ENCODE measurements at regions not wholly inside any gene's neighbourhood (a gene's known extent, or its start where the extent isn't known, plus 50 kb on each side); places are given as distances from the start of the nearest gene placed in this dataset.

DNA sequence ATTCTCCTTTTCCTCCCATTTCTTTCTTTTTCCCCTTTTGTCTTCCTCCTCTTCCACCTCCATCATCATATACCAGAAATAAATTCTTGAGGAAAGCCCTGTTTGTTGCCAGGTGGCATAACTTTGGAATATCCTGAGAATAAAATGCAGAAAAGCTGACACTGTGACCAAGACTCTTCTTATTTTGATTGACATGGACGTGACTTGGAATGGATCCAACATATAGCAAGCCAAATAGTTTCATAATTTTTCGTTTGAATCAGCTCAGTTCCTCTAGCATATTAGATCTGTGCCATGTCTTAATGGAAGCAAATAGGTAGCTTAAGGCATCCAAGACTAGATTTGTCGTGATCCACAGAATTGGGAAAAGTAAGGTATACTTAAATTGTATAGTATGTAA, 354.7 kb upstream of the FIGN start:
- DNase-seq, result no peak

DNA sequence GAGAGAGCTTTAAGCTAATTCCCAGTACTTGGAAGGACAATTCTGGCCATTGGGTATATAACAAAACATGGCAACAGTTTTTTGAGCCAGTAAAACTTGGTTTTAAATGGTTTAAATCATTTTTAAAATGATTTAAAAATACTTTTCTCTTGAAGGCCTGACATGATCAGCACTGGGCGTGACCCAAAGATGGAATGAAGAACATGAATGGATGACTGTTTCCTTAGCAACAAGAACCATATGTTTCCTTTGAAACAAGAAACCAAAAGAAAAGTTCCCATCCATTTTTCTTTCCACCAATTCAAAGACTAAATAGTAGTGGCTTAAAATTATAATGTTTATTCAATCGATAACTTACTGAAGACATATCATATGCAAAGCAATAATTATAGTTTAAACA, 348.3 kb upstream of the FIGN start:
- no peak for DNase-seq

DNA sequence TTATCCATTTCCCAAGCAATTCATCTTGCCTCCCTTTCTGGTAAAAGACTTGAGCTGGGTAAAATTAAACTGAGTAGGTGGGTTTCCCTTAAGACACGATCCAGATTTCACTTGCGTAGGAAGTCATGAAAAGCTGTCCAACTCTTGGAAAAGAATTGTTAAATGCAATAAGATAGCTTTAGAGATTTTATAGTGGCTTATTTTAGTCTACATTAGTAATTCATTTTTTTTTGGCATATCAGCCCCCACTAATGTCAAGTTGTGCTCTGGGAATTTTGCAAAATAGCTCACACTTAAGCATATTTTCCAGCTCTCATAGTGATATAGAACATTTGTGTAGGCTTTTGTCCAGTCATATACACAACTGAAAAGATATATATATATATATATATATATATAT, 344.7 kb upstream of the FIGN start:
- peak; percentile 64 for DNase-seq

DNA sequence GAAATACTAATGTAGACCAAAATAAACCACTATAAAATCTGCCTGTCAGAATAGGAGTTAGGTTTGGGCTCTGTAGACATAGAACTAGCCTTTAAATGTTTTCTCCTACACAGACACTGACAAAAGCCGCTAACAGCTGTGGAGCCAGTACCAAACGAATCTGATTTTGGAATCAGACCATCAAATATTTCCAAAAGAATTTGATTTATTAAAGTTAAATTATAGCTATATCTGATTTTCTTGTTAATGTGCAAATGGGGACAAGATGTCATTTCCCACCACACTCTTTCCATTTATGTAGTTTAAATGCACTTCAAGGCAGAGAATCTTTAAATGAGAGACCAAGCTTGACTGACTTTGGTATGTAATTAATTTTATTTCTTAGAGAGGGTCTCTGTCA, 343.4 kb upstream of the FIGN start:
- DNase-seq, result no peak

DNA sequence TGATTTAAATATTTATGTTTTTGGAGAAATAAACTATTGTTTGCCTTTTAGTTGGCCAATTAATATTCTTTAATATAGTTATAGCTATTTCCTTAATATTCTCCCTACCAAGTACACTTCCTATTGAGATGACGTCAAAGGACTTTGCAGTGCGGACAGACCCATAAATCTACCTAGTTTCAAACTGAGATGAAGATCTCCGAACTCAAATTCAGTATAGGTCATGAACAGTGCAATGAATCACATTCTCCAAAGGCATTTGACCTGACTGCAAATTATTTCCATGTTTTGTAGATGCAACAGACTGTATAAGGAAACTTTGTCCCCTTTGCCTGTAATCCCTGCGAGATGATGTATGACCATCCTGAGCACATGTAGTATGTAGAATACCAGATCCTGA, 342.6 kb upstream of the FIGN start:
- DNase-seq, result no peak

DNA sequence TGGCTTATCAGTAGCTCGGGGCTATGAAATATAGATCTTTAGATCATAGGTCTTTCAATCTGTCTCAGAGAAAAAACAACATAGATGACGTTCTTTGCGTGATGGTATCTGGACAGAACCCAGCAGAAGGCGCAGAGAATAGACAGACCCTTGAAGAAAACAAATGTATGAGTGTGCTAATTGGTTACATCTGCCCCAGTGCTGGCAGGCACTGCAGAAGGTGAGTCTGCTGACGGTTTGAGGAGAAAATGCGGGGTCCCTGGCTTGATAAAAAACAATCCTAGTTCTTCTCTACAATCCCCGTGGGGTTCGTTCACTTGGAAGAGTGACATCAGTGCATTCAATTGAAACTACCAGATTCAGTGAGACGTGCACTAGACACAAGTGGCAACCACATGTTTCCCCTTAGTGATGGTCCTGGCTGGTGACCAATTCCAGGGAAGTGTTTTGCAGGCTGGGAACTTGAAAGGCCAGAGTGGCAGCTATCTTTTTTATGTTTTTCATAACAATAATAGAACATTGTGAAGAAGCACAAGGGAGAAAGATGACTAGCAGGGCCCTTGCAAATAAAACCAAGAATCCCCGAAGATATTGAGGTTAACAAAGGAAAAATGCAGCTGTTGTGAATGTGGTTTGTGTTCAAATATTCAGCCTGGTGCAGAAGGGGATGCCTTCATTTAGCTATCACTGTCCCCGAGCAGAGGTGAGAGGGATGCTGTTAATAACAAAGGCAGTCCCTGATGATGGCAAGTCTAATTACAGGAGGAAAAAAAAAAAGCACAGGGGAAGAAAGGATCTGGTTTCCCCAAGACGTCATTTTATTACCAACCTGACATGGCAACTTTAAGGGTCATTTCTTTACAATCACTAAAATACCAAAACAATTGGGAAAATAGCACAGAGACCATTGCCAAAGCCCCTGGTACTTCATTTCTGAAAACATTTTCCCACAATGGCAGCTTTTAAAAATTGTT, 337.6 kb upstream of the FIGN start:
- no peak for DNase-seq

DNA sequence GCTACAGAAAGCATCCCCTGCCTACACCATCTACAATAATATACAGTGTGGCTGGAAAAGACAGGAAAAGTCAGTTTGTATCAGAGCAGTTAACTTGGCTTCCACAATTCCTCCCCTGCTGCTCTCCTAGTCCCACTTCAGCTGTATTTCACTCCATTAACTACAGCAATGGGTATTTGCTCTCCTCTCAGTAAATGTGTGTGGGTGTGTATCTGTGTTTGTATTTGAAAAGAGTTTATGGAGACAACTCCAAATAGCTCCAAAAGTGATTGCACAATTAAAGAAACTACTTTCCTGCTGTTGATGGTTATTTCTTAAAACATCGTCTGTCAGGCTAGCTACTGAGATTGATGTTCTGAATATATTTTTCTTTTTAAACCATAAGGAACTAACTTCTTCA, 333.7 kb upstream of the FIGN start:
- no peak for DNase-seq

DNA sequence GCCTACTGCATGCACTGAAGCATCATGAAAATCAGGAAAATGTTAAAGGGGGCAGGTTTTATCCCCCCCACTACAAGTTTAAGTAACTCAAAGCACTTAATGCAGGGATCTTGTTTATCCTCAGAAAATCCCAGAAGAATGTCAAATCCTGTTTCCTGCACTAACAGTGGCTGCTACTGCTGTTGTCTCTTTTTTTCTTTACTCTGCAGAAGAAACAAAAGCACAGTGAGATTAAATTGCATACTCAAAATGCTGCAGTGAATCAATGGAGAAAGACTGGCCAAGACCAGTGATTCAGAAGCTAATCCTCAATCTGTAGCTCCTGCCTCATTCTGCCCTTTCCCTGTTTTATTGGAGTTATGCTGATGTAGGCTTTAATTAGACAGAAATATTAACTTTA, 332.3 kb upstream of the FIGN start:
- no peak for DNase-seq

DNA sequence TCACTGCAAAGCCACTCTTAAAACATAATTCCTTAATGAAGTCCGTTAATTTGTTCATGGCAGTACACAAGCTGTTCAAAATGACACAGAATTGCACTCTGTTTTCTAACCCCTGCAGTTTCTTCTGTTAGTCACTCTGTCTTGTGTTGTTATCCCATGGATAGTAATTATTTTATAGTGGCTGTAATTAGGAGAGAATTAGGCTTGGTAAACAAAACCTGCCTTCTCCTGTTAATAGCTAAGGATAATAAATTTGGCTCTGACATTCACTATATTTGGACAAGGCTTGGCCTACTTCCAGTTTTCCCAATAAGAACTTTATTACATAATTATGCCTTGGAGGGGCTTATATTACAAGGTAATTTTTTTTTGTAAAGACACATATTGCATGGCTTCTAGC, 330.3 kb upstream of the FIGN start:
- DNase-seq, result no peak

DNA sequence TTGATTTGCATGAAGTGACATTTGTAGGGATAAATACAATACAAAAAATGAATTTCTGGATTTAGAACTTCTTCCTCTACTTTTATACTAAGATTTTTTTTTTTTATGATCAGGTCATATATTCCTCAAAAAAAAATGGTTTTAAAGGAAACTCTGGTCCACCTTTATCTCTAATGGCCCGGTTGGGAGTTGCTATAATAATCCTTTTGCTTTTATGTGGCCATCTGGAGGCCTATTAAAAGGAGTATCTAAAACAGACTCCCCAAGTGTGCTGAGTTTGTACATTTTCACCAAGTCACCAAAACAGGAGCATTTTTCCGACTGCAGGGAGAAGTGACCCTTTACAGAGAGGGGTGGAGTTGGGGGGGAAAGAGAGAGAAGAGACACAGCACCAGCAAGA, 329.2 kb upstream of the FIGN start:
- DNase-seq, result no peak

DNA sequence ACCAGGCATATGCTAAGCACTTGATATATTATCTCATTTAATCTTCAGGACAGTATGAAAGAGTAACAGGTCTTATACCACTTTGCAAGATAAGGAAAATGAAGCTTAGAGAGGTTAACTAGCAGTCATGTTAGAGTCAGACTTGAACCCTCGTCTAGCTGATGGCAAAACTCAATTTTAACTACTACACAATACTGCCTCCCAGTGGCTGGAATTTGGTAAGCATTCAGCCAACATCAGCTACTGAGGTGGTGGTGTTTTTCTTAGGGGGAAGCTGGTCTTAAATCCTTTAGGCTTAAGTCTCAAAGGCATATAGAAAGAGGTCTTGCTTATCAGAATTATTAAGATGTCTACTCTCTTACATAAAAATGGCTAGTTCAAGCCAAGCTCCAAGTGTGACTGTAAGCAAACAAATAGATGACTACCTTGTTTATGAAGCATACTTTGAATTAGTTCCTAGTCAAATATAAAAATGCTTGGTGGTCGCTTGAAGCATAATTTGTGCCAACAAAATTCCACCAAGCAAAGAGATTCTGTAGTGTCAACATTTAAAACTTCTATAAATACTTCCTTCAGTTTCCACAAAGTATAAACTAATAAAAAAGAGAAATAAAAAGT, 325.4 kb upstream of the FIGN start:
- no peak for DNase-seq

DNA sequence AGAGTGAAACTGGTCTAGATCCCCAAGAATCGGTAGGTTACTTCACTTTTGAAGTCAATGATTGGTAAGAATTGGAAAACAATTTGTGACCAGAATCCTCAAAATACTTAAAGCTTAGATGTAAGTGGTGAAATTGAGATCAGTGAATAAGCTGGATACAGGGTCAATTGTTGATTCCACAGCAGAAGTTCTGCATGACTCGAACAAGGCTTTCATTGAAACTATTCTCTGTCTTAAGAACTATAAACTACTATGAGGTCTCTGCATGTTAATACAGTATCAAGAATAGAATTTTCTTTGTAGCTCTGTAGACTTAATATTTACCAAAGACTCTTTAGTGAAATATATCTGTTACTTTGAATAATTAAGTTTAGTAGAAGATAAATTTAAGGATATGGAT, 324.2 kb upstream of the FIGN start:
- DNase-seq, result no peak

DNA sequence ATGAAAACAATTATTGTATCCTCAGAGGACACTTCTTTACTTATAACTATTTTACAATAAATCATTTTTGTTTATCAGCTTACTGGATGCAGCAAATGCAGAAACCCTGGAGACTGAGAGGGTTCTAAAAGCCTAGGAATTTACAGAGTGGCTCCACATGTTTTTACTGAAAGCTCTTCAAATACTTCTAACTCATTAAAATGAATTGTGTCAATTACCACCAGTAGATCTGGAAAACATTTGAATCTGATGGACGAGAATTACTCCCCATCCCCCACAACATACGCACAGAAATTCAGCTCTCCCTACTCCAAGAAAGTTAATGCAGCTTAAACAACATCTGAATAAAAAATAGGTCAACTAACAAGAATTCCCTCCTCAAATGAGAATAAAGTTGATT, 319.8 kb upstream of the FIGN start:
- DNase-seq, result no peak

DNA sequence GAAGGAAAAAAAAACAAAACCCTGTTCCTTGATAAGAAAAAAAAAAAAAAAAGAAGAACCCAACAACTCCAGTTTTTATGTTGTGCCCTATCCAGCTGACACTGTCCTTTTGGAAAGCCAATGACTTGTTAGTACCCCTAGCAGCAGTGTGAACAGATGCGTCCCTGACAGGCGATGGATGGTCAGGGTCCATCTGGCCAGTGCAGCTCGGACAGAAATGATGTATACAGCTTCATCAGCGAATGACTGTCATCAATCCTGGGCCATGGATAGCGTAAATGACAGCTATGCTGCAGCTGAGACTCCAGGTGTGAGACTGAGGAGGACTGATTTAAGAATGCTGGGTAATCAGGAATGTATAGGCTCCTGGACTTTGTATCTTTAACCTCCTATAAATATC, 318.8 kb upstream of the FIGN start:
- DNase-seq, result no peak

DNA sequence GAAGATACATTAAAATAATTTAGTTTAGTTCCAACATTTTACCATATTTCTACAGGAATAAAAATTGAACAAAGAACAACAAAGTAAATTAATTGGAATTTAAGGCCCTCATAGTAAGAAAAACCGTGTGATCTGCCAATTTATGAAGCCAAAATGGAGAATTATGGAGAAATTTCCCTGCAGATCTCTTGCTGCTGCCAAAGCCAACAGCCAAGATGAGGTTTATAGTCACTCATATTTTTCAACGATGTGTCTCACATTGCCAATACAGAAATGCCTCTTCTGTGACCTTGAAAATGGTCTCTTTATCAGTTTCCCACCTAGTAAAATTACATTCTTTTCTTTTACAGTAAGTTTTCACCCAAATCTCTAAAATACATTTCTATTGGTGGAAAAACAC, 317.2 kb upstream of the FIGN start:
- no peak for DNase-seq

DNA sequence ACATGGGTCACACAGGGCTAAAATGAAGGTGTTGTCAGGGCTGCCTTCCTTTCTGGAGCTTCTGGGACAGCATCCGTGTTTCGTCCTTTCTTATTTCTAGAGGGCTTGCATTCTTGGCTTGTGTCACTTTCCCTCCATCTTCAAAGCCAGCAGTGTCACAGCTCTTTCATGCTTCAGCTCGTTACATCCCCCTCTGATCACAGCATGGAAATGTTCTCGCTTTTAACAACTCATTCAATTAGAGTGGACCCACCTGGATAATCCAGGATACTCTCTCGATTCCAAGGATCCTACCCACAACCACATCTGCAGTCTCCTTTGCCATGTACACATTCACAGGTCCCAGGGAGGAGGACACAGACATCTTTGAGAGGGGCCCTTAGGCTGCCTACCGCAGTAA, 316.2 kb upstream of the FIGN start:
- DNase-seq, result no peak

DNA sequence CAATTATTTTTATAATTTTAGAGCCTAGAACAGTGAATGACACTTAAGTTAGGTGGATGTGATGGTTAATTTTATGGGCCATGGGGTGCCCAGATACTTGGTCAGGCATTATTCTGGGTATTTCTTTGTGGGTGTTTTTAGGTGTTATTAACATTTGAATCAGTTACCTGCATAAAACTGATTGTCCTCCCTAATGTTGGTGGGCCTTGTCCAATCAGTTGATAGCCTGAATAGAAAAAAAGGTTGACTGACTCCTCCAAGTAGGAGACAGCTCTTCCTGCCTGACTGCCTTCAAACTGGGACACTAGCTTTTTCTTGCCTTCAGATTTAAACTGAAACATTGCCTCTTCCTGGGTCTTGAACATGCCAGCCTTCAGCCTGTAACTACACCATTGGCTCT, 312.9 kb upstream of the FIGN start:
- no peak for DNase-seq

DNA sequence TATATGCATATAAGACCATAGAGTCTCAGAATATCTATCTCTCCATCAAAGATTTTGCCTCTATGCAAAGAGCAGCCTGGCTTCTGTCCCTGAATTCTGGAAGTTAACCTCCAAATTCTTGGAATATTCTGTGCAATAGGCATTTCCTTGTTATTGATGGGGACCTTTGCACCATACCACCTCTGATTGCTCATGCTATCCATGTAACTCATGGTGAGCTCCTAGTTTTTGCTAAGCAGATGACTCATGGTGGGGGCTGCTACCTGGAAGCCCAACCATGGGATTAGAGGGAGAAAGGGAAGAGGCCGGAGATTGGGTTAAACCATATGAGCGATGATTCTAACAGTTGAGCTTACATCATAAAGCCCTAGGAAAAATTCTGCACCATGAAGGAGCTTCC, 310.2 kb upstream of the FIGN start:
- no peak for DNase-seq

DNA sequence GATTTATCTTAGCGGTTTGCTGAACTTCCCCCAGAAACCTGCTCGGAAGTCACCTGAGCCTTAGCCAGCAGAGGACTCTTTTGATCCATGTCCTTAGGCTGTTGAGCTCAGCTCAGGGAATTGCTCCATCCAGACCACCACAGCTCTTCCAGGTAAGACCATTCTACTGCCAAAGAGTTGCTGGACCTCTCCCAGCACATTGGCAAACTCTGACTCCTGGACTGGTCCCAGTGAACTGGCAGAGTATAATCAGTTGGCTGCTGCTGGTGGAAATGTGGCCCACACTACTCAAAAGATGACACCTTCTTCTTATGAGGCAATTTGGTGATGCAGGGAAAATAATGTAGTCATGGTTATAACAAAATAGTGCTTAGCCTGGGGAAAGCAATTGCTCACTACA, 308.8 kb upstream of the FIGN start:
- no peak for DNase-seq

DNA sequence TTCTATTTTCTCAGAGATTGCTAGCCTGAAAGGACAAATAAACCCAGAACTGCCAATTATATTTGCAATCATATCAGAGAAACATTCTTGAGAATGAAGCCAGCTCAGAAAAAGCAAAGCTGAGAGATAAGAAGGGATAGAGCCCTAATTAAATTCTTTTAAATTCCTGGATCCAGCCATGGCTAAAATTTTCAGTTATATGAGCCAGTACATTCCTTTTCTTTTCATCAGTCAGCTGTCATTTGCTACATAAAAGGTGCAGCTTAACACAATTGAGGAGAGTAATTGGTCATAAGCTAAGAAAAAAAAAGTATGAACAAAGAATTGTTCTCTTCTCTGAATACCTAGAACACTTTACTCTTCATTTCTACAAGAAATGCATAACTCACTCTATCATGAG, 303.5 kb upstream of the FIGN start:
- no peak for DNase-seq

DNA sequence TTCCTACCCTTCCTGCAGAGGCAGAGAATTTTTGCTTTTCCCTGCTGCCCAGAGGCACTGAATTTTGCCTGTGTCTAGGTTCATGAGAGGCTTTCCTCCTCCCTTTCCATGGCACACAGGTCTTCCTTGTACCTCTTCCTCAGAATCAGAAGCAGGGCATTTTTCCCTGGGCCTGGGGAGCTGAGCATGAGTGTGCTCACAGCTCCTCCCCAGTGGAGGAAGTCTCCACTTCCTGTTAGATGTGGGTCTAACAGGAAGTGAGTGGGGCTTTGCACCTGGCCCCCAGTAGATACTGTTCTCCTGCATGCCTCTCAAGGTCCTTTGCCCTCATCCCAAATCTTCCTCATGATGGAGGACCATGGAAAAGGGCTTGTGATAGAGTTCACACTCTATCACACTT, 297.2 kb upstream of the FIGN start:
- DNase-seq, result no peak

DNA sequence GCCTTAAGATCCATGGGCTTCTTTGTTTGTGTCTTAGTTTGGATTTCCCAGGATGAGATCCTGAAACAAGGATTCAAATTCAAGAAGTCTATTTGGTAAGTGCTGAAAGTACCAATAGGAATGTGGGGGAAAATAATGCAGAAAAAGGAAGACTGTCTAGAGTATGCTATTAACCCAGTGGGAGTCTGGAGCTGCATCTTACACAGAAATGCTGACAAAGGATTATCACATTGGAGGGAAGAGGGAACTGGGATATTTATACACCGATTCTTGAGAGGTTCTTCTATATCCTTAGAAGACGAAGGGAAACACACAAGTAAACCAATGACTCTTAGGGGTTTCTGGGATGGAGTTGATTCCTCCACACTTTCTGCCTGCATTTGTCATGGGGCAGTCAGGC, 294.8 kb upstream of the FIGN start:
- no peak for DNase-seq

DNA sequence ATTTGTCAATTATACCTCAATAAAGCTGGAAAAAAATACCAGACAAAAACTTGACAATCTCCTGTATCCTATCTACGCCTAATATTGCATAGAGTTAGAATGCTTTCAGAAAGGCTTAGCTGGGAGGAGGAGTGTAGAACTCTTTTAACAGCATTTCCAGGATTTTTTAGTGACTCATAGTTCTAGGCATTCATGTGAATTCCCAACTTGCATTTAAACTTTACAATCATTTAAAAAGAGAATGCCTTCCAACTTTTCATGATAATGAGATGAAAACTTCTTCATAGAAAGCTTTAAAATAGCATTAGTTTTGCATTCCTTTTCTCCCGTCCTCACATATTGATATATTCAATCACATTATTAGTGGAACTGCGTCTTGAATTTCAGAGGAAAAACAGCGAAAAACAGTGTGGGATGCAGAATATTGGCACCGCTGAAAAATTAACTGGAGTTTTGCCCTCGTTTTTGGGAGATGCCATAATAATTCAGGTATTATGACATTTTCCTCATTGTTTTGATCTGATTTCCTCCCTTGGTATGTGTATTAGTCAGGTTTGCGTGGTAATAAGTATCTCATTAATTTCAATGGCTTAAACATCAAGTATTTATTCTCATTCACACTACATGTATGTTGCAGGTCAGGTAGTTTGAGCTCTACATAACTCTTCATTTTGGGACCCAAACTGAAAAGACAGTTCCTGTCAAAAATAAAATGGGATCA, 293.2 kb upstream of the FIGN start:
- peak; percentile 36 for DNase-seq

Data from muscle of arm (tissue), 1 donor.